AG20443 (cell line): ENCODE measurements at regions not wholly inside any gene's neighbourhood (a gene's known extent, or its start where the extent isn't known, plus 50 kb on each side); places are given as distances from the start of the nearest gene placed in this dataset.
"Not testable (repeated sequence)": the region's sequence is repeated elsewhere in the genome, so short reads cannot be mapped to it uniquely, and the experiment has no call there.

Source experiments
- DNase-seq: peaks from one replicate; pipeline ENCODE4 v3.0.0; 2012; ENCODE audit warnings: low spot score, mixed read lengths

DNA sequence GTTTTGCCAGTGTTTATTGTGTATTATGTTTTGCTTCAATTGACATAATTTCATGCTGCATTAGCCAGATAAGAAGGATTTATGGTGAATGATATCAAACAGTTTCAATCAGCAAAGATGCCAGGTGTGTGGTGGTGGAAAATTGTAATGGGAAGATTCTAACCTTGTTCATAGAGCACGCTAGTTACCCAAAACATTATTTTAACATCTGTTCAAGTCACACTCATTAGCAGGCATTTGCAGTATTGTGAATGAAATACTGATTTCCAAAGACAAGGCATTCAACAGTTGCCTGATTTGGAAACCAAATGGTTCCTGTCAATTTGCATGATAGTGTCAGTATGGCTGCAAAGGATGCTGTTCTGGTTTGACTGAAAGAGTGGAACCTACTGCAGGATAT is 129.7 kb downstream of the EPC1 start:
- no peak for DNase-seq

GRCh38 chr10:32213838-32214237 is 133.1 kb downstream of the EPC1 start:
- not testable (repeated sequence) for DNase-seq

- no peak for DNase-seq
Measured at GRCh38 chr10:32211046-32211363, 136.0 kb downstream of the EPC1 start.

- peak; percentile 84 for DNase-seq
Measured at GRCh38 chr10:32210306-32211045, 136.5 kb downstream of the EPC1 start.

DNA sequence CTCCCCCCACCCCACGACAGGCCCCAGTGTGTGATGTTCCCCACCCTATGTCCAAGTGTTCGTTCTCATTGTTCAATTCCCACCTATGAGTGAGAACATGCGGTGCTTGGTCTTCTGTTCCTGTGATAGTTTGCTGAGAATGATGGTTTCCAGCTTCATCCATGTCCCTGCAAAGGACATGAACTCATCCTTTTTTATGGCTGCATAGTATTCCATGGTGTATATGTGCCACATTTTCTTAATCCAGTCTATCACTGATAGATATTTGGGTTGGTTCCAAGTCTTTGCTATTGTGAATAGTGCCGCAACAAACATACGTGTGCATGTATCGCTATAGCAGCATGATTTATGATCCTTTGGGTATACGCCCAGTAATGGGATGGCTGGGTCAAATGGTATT is 139.0 kb downstream of the EPC1 start:
- DNase-seq: not testable (repeated sequence)

DNA sequence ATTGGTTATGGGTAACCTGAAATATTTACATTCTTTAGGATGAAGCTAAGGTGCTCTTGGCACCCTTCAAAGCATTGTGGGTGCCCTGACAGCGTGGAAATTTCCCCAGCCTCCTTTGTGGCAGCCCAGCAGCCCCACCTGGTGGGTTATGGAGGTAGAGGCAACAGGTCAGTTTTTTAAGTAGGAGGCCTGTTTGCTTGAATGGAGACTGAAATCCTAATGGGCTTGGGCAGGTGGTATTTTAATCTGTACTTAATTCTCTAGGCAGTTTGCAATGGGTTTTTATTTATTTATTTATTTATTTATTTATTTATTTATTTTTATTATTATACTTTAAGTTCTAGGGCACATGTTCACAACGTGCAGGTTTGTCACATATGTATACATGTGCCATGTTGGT is 139.4 kb downstream of the EPC1 start:
- DNase-seq: peak; percentile 50

DNA sequence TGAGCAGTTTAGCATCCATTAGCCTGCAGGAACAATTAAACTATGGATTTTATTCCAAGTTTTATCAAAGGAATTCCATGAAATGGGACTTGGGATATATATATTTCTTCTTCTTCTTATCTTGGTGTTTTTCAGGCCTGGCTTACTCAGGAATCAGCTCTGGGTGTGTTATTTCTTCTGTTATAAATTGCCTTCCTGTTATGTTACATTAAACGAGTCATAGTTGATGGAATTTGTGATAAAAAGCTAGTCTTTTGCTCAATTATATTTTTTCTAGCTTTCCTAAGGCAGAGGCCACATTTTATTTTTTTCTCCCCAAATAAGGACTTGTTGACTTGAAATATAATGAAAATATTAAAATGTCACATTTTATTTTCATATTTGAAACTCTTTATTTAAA is 141.3 kb downstream of the EPC1 start:
- peak; percentile 36 for DNase-seq

DNA sequence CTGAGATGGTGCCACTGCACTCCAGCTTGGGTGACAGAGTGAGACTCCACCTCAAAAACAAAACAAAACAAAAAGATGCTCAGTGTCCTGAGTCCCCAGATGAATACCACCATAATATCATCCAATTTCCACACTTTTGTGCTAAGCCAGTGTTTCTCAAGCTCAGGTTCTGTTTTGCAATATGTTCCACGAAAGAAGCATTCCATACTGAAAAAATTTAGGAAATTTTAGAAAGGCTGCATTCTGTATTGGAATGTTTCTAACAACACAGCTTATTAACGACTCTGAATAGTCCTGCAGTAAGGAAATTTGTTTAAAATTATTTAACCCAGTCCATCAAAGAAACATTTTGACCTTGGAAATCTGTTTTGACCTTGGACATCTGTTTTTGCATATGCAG is 142.4 kb downstream of the EPC1 start:
- DNase-seq: peak; percentile 62

DNA sequence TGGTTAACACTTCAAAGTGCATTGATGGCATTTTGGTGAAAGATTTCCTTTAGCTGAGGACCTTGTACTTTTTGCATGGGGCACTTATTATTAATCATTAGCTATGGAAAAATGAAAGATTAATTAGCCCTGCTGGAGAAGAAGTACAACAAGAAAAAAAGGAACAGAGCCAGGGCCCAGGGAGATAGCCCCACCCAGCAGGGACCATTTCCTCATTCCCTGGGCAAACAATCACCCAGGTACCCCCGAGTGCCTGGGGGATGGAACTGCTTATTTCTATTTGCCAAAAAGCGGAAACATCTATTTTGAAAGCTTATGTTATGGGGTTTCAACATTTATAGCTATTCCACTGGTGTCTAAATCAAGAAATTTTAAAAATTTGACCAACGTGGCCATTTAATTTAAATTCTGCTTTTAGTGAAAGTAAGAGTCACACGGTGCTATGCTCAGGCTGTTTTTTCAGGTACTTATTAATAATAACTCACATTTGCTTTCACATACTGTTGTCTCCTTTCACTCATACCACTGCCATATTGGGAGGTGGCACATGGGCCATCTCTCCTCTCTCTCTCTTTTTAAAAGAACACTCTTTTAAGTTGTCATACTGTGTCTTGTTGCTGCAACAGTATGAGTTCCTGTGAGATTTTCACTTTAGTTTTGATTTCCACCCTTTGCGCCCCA is 143.6 kb upstream of the KIF5B start:
- no peak for DNase-seq

DNA sequence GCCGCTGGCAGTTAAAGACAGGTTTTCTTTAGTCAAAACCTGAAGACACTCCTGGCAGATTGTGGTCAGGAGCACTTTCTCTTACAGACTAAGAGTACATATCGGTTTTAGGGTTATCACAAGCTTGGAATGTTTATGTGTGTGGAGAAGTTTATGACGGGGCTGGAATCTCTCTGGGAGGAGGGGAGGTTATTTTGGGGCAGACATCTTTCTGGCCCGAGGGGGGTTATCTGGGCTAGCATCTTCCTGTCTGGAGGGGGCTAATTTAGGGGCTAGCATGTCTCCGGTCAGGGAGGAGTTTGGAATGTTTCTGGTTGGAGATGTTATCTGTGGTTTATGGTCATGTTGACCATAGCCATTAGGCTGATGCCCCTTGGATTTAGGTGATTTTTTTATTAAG is 141.2 kb upstream of the KIF5B start:
- DNase-seq: no peak

GRCh38 chr10:32190890-32191491 is 134.8 kb upstream of the KIF5B start:
- peak; percentile 41 for DNase-seq

DNA sequence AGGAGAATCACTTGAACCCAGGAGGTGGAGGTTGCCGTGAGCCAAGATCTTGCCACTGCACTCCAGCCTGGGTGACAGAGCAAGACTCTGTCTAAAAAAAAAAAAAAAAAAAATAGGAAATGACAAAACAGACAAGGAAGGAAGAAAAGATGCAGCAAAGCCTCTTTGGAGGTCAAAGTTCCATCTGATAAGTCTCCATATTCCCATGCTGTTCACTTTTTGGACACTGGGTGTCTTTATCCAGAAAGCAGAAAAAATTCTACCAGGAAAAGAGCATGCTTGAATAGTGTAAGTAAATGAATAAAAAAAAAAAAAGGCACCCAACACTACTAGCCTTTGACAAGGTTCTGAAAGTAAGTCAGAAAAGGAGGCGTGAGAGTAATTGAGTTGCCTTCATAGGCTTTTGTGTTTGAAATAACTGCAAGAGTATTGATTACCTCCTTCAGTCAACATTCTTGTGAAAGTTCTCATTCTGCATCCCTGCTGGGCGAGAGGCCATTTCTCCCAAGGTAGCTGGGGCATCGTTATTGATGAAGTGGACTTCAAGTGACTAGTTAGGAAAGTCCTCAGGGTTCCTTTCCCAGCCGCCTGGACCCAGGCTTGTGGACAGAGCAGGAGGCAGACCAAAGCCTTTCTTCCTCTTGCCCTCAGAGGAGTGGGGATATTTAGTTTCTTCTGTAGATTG is 133.3 kb upstream of the KIF5B start:
- DNase-seq: no peak

GRCh38 chr10:32188601-32189000 is 132.4 kb upstream of the KIF5B start:
- DNase-seq: not testable (repeated sequence)

GRCh38 chr10:32187686-32188085 is 131.5 kb upstream of the KIF5B start:
- no peak for DNase-seq

DNA sequence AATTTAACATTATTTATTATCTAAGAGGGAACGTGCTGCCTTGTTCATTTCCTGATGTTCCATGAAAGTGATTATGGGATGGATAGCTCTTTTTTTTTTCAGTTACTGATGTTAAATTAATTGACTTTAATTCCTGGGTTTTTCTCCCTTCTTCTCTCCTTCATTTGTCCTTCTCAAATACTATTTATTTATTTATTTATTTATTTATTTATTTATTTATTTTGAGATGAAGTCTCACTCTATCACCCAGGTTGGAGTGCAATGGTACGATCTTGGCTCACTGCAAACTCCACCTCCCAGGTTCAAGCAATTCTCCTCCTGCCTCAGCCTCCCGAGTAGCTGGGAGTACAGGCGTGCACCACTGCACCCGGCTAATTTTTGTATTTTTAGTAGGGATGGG is 127.4 kb upstream of the KIF5B start:
- DNase-seq: not testable (repeated sequence)

GRCh38 chr10:32182476-32182875 is 126.3 kb upstream of the KIF5B start:
- no peak for DNase-seq

DNA sequence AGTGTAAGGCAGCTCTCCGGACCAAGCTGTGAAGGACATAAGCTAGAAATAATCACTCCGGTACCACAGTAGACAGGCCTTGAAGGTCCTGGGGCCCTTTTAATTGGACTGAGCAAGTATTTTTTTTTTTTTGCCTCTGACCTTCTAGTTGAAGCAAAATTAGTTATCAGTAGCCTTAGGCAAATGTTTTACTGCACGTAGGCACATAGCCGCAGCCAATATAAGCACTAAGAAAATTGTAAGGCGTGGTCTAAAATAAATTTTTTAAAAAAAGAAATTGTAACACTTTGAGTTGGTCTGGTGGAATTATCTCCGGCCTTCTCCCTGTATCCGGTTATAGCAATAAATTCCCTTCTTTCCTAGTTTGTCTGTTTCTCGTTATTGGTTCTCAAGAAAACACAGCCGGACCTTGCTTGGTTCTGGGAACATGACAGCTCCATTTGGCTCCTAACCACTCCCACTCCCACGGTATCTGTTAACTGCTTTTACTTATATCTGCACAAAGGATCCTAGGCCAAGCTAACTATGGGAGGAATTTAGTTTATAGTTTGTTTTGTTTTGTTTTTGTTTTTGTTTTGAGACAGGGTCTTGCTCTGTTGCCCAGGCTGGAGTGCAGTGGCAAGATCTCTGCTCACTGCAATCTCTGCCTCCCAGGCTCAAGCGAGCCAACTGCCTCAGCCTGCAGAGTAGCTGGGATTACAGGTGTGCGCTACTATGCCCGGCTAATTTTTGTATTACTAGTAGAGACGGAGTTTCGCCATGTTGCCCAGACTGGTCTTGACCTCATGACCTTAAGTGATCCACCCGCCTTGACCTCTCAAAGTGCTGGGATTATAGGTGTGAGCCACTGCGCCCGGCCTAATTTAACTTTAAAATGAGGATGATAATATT is 124.4 kb upstream of the KIF5B start:
- no peak for DNase-seq

- DNase-seq: no peak
Measured at GRCh38 chr10:32179836-32180235, 123.6 kb upstream of the KIF5B start.

GRCh38 chr10:32177594-32177993 is 121.4 kb upstream of the KIF5B start:
- DNase-seq: not testable (repeated sequence)

DNA sequence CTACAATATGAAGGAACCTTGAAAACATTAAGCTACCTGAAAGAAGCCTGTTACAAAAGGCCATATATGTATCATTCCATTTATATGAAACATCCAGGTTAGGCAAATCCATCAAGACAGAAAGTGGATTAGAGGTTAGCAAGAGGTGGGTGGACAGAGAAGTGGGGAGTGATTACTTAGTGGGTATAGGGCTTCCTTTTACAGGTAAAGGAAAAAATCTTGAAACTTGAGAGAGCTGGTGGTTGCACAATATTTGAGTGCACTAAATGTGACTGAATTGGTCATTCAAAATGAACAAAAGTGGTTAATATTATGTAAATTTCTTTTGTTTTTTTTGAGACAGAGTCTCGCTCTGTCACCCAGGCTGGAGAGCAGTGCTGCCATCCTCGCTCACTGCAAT is 119.4 kb upstream of the KIF5B start:
- DNase-seq: no peak

DNA sequence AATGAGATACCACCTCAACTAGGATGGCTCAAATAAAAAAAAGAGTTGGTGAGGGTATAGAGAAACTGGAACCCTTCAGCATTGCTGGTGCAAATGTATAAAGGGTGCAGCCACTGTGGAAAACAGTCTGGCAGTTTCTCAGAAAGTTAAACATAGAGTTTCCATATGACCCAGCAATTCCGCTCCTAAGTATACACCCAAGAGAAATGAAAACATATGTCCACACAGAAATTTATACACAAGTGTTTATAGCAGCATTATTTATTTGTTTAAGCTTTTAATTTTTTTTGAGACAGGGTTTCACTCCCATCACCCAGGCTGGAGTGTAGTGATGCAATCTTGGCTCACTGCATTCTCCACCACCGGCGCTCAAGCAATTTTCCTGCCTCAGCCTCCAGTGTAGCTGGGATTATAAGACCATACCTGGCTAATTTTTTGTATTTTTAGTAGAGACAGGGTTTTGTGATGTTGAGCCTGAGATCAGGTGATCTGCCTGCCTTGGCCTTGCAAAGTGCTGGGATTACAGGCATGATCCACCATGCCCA is 118.2 kb upstream of the KIF5B start:
- no peak for DNase-seq

GRCh38 chr10:32171204-32171603 is 115.0 kb upstream of the KIF5B start:
- DNase-seq: no peak
